Fibroblast of lung (primary cell): ENCODE measurements at regions not wholly inside any gene's neighbourhood (a gene's known extent, or its start where the extent isn't known, plus 50 kb on each side); places are given as distances from the start of the nearest gene placed in this dataset.

ENCODE experiments used
- DNase-seq, 2 donors: peaks; one replicate each; pipeline versions ENCODE4 v3.0.0 to v3.0.0-alpha.2; 2010; ENCODE audit warnings: low read depth in 2 of 2
- H2AFZ ChIP-seq: 2 replicates; pipeline ENCODE4 v1.5.1; 2012; ENCODE audit warnings: low read length, control low read depth, inconsistent platforms
- H3K27ac ChIP-seq: 2 replicates; pipeline ENCODE4 v1.5.1; 2011; ENCODE audit warnings: low read length, control low read depth; ENCODE audit not compliant: insufficient read depth
- H3K27me3 ChIP-seq: 2 replicates; pipeline ENCODE4 v1.5.1; 2011; ENCODE audit warnings: mild to moderate bottlenecking, low read length; ENCODE audit not compliant: control insufficient read depth, insufficient read depth
- H3K36me3 ChIP-seq: 2 replicates; pipeline ENCODE4 v1.5.1; 2011; ENCODE audit warnings: low read length; ENCODE audit not compliant: control insufficient read depth, insufficient read depth
- H3K4me1 ChIP-seq: 2 replicates; pipeline ENCODE4 v1.5.1; 2011; ENCODE audit warnings: low read length; ENCODE audit not compliant: control insufficient read depth, insufficient read depth; ENCODE audit errors: extremely low read depth
- H3K4me2 ChIP-seq: 2 replicates; pipeline ENCODE4 v1.5.1; 2011; ENCODE audit warnings: low read length, control low read depth; ENCODE audit not compliant: insufficient read depth; ENCODE audit errors: extremely low read depth
- H3K4me3 ChIP-seq, 4 experiments: fragments of 200-600 bp in 1 of 4; sonication (generic) in 1 of 4; replicated peaks in 1 of 4; 2 replicates each; pipeline ENCODE4 v1.5.1; 2011 to 2016; ENCODE audit warnings: low read length in 4 of 4, low read depth in 3 of 4, mild to moderate bottlenecking in 3 of 4, control low read depth in 2 of 4, inconsistent platforms in 1 of 4, mixed read lengths in 1 of 4; ENCODE audit not compliant: insufficient read depth in 1 of 4; ENCODE audit errors: control extremely low read depth in 1 of 4
- H3K79me2 ChIP-seq: 2 replicates; pipeline ENCODE4 v1.5.1; 2012; ENCODE audit warnings: mild to moderate bottlenecking, low read length, inconsistent platforms; ENCODE audit not compliant: control insufficient read depth, insufficient read depth
- H3K9ac ChIP-seq: 2 replicates; pipeline ENCODE4 v1.5.1; 2011; ENCODE audit warnings: mild to moderate bottlenecking, low read length, control low read depth; ENCODE audit not compliant: insufficient read depth
- H3K9me3 ChIP-seq: 2 replicates; pipeline ENCODE4 v1.5.1; 2012; ENCODE audit warnings: low read depth, low read length; ENCODE audit not compliant: control insufficient read depth, insufficient read depth
- H4K20me1 ChIP-seq: 2 replicates; pipeline ENCODE4 v1.5.1; 2011; ENCODE audit warnings: low read length; ENCODE audit not compliant: control insufficient read depth, insufficient read depth; ENCODE audit errors: extremely low read depth
- CTCF ChIP-seq, 2 donors: IDR thresholded peaks in 1 of 2; conservative IDR thresholded peaks in 1 of 2; 1 replicate in 1 of 2; 2 replicates in 1 of 2; pipeline ENCODE4 v1.5.1; 2011 to 2012; ENCODE audit warnings: low read length in 2 of 2, control low read depth in 1 of 2, inconsistent platforms in 1 of 2, low read depth in 1 of 2, mild to moderate bottlenecking in 1 of 2
- EZH2 ChIP-seq: IDR thresholded peaks from 2 replicates; pipeline ENCODE4 v1.5.1; 2012; ENCODE audit warnings: low read length, control low read depth, mild to moderate bottlenecking; ENCODE audit errors: missing control alignments

GRCh38 chr10:3971713-3972112 is 186.7 kb upstream of the KLF6 start:
- no peak overlapping the region for H3K4me2 ChIP-seq
- H3K27ac ChIP-seq, result no peak overlapping the region

GRCh38 chr10:3969876-3970666 is 185.1 kb upstream of the KLF6 start:
- Histone ChIP-seq H3K36me3 (no peaks in the 10 kb centered on the region), H3K4me1 (no peaks in the 10 kb centered on the region), H3K9ac (no peak overlapping the region), H3K79me2 (no peaks in the 10 kb centered on the region), H3K4me2 (no peak overlapping the region), H3K9me3 (no peaks in the 10 kb centered on the region), H3K4me3 (no peak overlapping the region), H2AFZ (no peak overlapping the region), H3K27me3 (no peaks in the 10 kb centered on the region), H4K20me1 (no peaks in the 10 kb centered on the region), H3K27ac (no peak overlapping the region)
- no peak for TF ChIP-seq EZH2
- no peak for TF ChIP-seq CTCF (conservative IDR thresholded peaks at IDR 0.05 in 1 of 2, IDR thresholded peaks at IDR 0.05 in 1 of 2; ENCODE audit: low read depth in 1 of 2, low read length in 2 of 2)
- DNase-seq, result no peak

More at GRCh38 chr10:3971713-3972112, 186.7 kb upstream of the KLF6 start:
- Histone ChIP-seq H3K4me3 (no peak overlapping the region), H3K9ac (no peak overlapping the region), H3K36me3 (no peaks in the 10 kb centered on the region), H3K4me1 (no peaks in the 10 kb centered on the region), H4K20me1 (no peaks in the 10 kb centered on the region), H3K9me3 (no peaks in the 10 kb centered on the region), H3K79me2 (no peaks in the 10 kb centered on the region), H3K27me3 (no peaks in the 10 kb centered on the region), H2AFZ (no peak overlapping the region)
- TF ChIP-seq CTCF (conservative IDR thresholded peaks at IDR 0.05 in 1 of 2, IDR thresholded peaks at IDR 0.05 in 1 of 2; ENCODE audit: low read depth in 1 of 2, low read length in 2 of 2), result no peak
- TF ChIP-seq EZH2, result no peak
- DNase-seq, result no peak

GRCh38 chr10:3968727-3969126 is 183.7 kb upstream of the KLF6 start:
- H3K36me3 ChIP-seq, result no peaks in the 10 kb centered on the region
- H3K79me2 ChIP-seq, result no peaks in the 10 kb centered on the region
- DNase-seq, result no peak
- H3K4me3 ChIP-seq, result no peak overlapping the region
- TF ChIP-seq EZH2 (no peak), CTCF (conservative IDR thresholded peaks at IDR 0.05 in 1 of 2, IDR thresholded peaks at IDR 0.05 in 1 of 2; ENCODE audit: low read depth in 1 of 2, low read length in 2 of 2) (no peak)
- no peaks in the 10 kb centered on the region for H4K20me1 ChIP-seq
- H2AFZ ChIP-seq, result no peak overlapping the region
- H3K27ac ChIP-seq, result no peak overlapping the region
- H3K9me3 ChIP-seq, result no peaks in the 10 kb centered on the region
- no peak overlapping the region for H3K4me2 ChIP-seq
- H3K9ac ChIP-seq, result no peak overlapping the region
- H3K4me1 ChIP-seq, result no peaks in the 10 kb centered on the region
- no peaks in the 10 kb centered on the region for H3K27me3 ChIP-seq
